ENCODE measurements at regions not wholly inside any gene's neighbourhood (a gene's known extent, or its start where the extent isn't known, plus 50 kb on each side); places are given as distances from the start of the nearest gene placed in this dataset.

DNA sequence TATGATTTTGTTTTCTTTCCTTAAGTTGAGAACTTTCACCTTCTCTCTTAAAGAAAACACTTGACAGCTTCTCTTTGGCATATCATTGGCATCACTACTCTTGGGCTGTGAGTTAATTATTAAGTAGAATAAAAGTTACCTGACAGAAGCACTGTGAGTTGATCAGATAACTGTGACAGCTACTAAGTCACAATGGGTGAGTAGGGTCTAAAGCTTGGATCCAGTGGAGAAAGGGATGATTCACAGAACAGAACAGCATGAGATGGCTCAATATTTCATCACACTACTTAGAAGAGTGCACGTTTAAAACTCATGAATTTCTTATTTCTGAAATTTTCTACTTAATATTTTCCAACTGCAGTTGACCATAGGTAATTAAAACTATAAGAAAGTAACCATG lies 268.5 kb upstream of the NMUR2 start:
- Mint-ChIP-seq H3K4me3 (no peak overlapping the region), H3K36me3 (no peaks in the 10 kb centered on the region), H3K9me3 (peaks cover 0 to 4% of the 10 kb centered on the region in 2 donors), H3K27ac (no peak overlapping the region), H3K27me3 (ENCODE audit: low read depth in 2 of 2) (no peaks in the 10 kb centered on the region), H3K4me1 (no peaks in the 10 kb centered on the region)
- no peaks in the 10 kb centered on the region for H3K9me3 ChIP-seq (ENCODE audit: control insufficient read depth, insufficient read depth, low read length)
- H3K27ac ChIP-seq (ENCODE audit: low read length): no peak overlapping the region
- WGBS (ENCODE audit: insufficient coverage): no CpG with 5 or more reads among the region's 1 CpG
- no peaks in the 10 kb centered on the region for H3K4me1 ChIP-seq (ENCODE audit: control insufficient read depth, insufficient read depth, low read length)
- ATAC-seq: no peak
- H3K36me3 ChIP-seq (ENCODE audit: control insufficient read depth, insufficient read depth, low read length): no peaks in the 10 kb centered on the region
- DNase-seq: no peak
- intact Hi-C loops (cut with micrococcal nuclease): no loop called here
- no peaks in the 10 kb centered on the region for H3K27me3 ChIP-seq (ENCODE audit: control insufficient read depth, insufficient read depth, low read length)
- TF ChIP-seq, protein P1, sequence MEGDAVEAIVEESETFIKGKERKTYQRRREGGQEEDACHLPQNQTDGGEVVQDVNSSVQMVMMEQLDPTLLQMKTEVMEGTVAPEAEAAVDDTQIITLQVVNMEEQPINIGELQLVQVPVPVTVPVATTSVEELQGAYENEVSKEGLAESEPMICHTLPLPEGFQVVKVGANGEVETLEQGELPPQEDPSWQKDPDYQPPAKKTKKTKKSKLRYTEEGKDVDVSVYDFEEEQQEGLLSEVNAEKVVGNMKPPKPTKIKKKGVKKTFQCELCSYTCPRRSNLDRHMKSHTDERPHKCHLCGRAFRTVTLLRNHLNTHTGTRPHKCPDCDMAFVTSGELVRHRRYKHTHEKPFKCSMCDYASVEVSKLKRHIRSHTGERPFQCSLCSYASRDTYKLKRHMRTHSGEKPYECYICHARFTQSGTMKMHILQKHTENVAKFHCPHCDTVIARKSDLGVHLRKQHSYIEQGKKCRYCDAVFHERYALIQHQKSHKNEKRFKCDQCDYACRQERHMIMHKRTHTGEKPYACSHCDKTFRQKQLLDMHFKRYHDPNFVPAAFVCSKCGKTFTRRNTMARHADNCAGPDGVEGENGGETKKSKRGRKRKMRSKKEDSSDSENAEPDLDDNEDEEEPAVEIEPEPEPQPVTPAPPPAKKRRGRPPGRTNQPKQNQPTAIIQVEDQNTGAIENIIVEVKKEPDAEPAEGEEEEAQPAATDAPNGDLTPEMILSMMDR (IDR thresholded peaks at IDR 0.05): no peak
- H3K4me3 ChIP-seq (ENCODE audit: low read length): no peak overlapping the region

DNA sequence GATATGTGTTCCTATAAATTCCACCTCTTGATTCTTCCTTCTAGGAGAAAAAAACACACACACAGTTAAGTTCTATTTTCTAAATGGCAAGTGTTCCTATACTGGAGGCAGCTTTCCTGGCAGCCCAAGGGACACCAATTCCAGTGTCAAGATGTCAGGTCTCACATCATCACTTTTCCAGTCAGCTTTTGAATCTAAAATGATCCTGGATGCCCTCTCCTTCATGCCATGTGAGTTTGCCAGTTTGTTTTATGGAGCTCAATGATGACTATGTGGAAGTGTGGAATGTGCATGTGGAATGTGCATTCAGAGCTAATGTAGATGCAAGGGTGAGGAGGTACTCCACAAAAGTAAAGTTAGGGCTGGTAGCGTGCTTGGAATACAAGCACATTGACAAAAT lies 269.3 kb upstream of the NMUR2 start:
- H3K9me3 ChIP-seq (ENCODE audit: control insufficient read depth, insufficient read depth, low read length): no peaks in the 10 kb centered on the region
- no peaks in the 10 kb centered on the region for H3K4me1 ChIP-seq (ENCODE audit: control insufficient read depth, insufficient read depth, low read length)
- no peaks in the 10 kb centered on the region for H3K36me3 ChIP-seq (ENCODE audit: control insufficient read depth, insufficient read depth, low read length)
- no peak for ATAC-seq
- Mint-ChIP-seq H3K27ac (no peak overlapping the region), H3K27me3 (ENCODE audit: low read depth in 2 of 2) (no peaks in the 10 kb centered on the region), H3K36me3 (no peaks in the 10 kb centered on the region), H3K4me1 (no peaks in the 10 kb centered on the region), H3K9me3 (peaks cover under 1 to 4% of the 10 kb centered on the region in 2 donors), H3K4me3 (no peak overlapping the region)
- no peak overlapping the region for H3K4me3 ChIP-seq (ENCODE audit: low read length)
- TF ChIP-seq, protein P1 (IDR thresholded peaks at IDR 0.05): no peak
- 100% methylated on average over 1 of the region's 1 CpG for WGBS (ENCODE audit: insufficient coverage)
- no peak for DNase-seq
- intact Hi-C loops (cut with micrococcal nuclease): no loop called here
- no peaks in the 10 kb centered on the region for H3K27me3 ChIP-seq (ENCODE audit: control insufficient read depth, insufficient read depth, low read length)
- no peak overlapping the region for H3K27ac ChIP-seq (ENCODE audit: low read length)

DNA sequence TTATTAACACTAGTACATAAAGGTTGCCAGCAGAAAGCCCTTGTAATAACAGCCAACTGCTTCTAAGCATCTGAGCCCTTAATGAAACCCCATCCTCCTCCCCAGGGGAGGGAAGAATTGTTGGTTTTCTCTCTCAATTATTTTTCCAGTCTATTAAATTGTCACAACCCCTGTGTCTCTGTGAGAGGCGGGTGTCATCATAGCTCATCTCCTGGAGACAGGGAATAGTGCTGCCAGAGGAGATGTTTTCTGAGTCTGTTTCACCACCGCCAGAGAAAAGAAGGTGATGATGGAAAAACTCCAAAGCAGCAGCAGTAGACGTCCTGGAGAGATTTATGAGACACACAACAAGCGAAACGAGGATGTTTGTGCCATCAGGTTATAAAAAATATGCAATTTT lies 271.1 kb upstream of the NMUR2 start:
- Mint-ChIP-seq H3K36me3 (no peaks in the 10 kb centered on the region), H3K4me1 (no peaks in the 10 kb centered on the region), H3K9me3 (peaks cover 3 to 5% of the 10 kb centered on the region in 2 donors), H3K27me3 (ENCODE audit: low read depth in 2 of 2) (no peaks in the 10 kb centered on the region), H3K4me3 (no peak overlapping the region), H3K27ac (no peak overlapping the region)
- Histone ChIP-seq H3K4me3 (ENCODE audit: low read length) (no peak overlapping the region), H3K27me3 (ENCODE audit: control insufficient read depth, insufficient read depth, low read length) (no peaks in the 10 kb centered on the region), H3K4me1 (ENCODE audit: control insufficient read depth, insufficient read depth, low read length) (no peaks in the 10 kb centered on the region), H3K27ac (ENCODE audit: low read length) (no peak overlapping the region), H3K36me3 (ENCODE audit: control insufficient read depth, insufficient read depth, low read length) (no peaks in the 10 kb centered on the region), H3K9me3 (ENCODE audit: control insufficient read depth, insufficient read depth, low read length) (no peaks in the 10 kb centered on the region)
- TF ChIP-seq, protein P1 (IDR thresholded peaks at IDR 0.05): no peak
- WGBS (ENCODE audit: insufficient coverage): 55% methylated on average over 5 of the region's 5 CpGs
- ATAC-seq: no peak
- intact Hi-C loops (cut with micrococcal nuclease): no loop called here
- DNase-seq: no peak

GRCh38 chr5:152683205-152683604 lies 278.1 kb upstream of the NMUR2 start:
- no peak overlapping the region for H3K4me3 Mint-ChIP-seq
- intact Hi-C loops (cut with micrococcal nuclease): no loop called here
- no peak for DNase-seq
- no peak overlapping the region for H3K27ac Mint-ChIP-seq
- Histone ChIP-seq H3K9me3 (ENCODE audit: control insufficient read depth, insufficient read depth, low read length) (no peaks in the 10 kb centered on the region), H3K4me1 (ENCODE audit: control insufficient read depth, insufficient read depth, low read length) (no peaks in the 10 kb centered on the region), H3K36me3 (ENCODE audit: control insufficient read depth, insufficient read depth, low read length) (no peaks in the 10 kb centered on the region), H3K4me3 (ENCODE audit: low read length) (no peak overlapping the region), H3K27ac (ENCODE audit: low read length) (no peak overlapping the region), H3K27me3 (ENCODE audit: control insufficient read depth, insufficient read depth, low read length) (no peaks in the 10 kb centered on the region)
- WGBS (ENCODE audit: insufficient coverage): 72% methylated on average over 1 of the region's 1 CpG
- no peaks in the 10 kb centered on the region for H3K27me3 Mint-ChIP-seq (ENCODE audit: low read depth in 2 of 2)
- H3K9me3 Mint-ChIP-seq: peaks cover 10 to 16% of the 10 kb centered on the region in 2 donors
- H3K4me1 Mint-ChIP-seq: no peaks in the 10 kb centered on the region
- no peaks in the 10 kb centered on the region for H3K36me3 Mint-ChIP-seq
- TF ChIP-seq, protein P1 (IDR thresholded peaks at IDR 0.05): no peak
- no peak for ATAC-seq

Measured in natural killer cell (primary cell).